GM18867 (cell line): ENCODE measurements at regions not wholly inside any gene's neighbourhood (a gene's known extent, or its start where the extent isn't known, plus 50 kb on each side); places are given as distances from the start of the nearest gene placed in this dataset.

Source experiments
- ATAC-seq: cut with Tn5 transposase; IDR thresholded peaks from one replicate; pipeline ENCODE4 v1.9.1; 2021; ENCODE audit warnings: mild to moderate bottlenecking, moderate library complexity; ENCODE audit not compliant: unreplicated experiment

DNA sequence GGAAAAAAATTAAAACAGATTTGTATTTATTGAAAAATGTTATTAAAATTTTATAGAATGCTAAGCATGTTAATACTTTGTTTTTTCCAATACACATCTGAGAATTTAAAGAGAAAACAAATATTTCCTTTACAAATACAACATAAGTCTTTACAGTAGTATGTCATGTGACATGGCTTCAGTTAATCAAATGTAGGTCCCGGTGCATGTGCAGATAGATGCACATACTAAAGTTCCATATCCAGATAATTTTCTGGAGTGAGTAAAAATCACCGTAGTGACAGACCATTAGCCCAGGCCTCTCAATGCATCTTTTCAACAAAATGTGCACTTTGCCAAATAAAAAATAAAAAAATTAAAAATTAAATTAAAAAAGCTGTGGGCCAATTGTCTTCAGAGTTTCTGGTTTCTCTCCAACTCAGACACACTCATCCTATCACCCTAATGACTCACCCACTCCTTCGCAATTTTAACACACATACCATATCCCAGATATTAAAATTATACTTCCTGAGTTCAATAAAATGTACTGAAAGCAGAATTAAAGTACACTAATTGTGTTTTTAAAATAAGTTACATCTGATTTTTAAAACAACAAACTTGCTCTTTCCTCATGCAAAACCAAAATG, 508.1 kb downstream of the NR2F1-AS1 start:
- no peak for ATAC-seq

DNA sequence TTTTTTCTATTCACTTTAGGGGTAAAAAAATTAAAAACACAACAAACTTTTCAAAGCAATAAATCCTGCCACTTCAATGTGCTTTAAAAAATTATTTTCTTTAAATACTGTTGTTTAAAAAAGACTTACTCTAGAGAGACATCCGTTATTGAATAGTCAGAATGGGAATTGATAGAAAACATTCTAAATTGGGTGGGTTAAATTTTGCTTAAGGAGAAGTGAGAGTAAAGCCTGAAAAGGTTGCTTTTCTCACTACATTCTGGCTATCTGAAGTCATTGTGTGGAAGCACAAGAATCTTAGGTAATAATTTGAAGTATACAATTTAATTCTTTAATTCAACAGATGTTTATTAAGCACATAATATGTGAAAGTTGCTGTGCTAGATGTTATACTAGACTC, 509.3 kb downstream of the NR2F1-AS1 start:
- ATAC-seq: peak; percentile 56

DNA sequence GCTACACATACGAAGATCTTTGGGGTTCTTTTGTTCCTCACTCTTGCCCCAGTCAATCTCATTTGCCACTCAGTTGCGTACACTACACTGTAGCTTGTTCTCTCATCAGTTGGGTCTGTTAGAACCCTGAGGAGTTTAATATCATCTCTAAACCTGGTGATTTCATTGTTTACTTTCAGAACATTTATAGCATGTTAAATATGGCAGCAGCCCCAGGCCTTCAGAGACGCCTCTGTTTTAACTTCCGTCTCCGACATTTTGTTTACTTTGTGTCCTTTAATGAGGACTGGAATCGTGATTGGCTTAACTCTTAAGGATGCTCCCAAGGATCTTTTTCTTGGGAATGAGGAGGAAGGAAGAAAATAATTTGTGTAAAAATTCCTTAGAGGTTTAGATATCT, 510.1 kb downstream of the NR2F1-AS1 start:
- no peak for ATAC-seq

DNA sequence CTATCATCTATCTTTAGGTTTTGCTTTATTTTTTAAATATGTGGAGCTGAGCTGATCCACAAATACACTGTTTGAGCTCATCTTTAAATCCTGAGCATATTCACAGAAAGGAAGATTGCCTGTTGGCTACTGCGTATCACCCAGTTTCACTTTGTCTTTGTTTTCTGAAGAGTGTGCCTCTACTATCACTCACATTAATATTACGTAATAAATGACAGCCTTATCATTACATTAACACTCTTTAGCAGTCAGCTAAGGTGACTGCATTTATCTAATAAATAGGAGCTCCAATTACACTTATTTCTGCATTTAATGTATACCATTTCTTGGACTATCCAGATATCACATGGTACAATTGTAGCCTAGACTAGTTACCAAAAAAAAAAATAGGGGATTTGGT, 511.7 kb downstream of the NR2F1-AS1 start:
- no peak for ATAC-seq

DNA sequence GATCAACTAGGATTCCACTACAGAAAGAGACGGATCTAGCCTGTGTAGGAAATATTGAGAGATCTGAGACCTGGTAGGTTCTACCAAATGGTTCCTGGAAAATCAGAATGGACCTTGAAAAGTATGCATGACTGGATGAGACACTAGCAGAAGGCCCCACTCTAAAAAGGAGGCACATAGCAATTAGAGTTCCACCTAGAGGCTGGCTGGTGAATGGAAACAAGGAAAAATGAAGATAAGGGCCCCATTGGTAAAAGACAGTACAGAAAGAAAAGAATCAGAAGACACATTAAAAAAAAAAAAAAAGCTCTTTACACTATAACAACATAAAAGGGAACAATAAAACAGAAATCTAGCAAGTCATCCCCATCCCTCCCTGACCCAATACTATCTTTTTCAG, 518.5 kb downstream of the NR2F1-AS1 start:
- ATAC-seq: peak; percentile 69

DNA sequence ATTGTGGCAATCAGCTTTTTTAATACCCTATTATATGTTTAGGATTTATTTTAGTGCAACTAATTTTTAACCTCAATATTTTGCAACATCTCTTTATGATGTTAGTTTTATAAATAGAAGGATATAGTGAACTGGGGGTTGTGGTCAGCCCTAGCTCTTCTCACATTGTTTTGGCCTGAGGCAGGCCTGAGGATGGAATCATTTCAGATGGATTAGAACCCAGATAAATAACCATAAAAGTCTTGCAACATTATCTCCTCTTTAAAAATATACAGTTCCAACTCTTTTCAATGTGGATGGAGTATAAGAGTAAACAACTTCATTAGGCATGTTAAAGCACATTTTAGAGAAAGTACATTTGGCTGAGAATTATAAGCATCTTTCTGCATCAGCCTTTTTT, 522.7 kb downstream of the NR2F1-AS1 start:
- no peak for ATAC-seq

DNA sequence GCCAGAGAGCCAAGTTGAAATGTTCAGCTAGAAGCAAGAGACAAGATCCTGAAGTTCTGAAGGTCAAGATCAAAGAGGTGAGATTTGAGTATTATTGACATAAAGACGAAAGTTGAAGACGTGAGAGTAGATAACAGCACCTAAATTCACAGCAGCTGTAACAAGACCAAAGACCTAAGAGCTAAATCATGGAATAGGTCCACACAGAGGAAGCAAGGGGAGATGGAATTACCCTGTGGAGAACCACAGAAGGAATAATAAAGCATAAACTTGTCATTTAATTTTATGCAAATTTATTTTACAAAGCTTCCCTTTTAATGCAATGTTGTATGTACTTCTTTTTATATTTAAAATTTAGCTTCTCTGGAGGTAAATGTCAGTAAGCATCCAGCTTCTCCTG, 523.7 kb downstream of the NR2F1-AS1 start:
- ATAC-seq: no peak

DNA sequence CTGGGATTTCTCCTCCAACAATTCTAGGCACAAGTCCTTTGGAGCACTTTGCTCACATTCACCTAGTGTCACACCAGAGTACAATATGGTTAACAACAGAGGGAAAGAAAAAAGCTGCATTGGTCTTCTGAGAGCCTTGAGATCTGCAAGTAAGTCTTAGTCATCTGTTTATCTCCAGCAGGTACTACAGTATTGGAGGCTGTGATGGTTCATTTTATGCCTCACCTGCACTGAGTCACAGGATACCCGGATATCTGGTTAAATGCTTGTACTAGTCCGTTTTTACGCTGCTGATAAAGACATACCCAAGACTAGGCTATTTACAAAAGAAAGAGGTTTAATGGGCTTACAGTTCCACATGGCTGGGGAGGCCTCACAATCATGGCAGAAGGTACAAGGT, 525.0 kb downstream of the NR2F1-AS1 start:
- no peak for ATAC-seq

DNA sequence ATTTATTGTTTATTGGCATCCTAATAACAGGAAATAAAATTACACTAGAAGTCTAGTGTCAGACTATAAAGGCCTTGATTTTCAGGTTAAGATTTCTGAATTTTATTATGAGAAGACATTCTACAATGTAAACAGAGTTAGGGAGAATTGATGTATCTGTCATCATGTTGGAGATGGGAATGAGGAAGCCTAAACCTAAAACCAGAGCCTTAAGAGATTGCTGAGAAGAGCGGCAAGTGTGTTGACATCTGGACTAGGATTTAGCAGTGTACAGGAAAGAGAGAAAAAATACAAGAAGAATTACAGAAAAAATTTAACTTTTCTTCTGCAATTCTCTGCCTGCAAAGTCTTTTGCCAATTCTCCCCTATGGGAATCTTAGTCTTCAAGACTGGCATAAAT, 525.5 kb downstream of the NR2F1-AS1 start:
- no peak for ATAC-seq

DNA sequence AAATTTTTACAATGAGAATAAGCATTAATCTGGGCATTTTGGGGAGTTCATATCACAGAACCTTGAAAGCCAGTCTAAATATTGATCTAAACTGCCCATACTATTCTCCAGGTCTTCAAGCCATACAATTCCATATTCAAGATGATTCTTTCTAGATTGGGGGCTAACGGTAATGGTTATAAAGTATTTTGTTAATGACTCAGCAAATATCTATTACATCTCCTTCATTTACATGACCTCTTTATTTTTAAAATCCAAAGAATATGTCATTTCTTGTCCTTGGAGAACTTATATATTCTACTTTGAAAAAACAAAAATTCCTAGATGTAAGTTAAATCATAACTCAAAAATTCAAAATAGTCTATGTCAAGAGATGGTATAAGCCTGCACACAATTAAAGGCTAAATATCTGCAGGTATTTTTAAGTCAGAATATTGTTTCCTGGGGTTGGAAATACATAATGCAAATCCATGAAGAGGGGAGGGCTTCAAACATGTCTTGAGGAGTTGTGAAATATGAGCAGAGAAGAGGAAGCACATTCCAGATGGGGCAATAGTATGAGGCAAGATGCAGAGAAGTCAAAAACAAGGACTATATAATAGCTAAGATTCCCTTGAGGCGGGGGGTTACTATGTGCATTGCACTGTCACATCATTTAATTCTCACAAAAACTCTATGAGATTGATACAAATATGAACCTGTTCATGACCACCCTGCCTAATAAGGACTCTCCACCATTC, 526.4 kb downstream of the NR2F1-AS1 start:
- ATAC-seq: no peak

DNA sequence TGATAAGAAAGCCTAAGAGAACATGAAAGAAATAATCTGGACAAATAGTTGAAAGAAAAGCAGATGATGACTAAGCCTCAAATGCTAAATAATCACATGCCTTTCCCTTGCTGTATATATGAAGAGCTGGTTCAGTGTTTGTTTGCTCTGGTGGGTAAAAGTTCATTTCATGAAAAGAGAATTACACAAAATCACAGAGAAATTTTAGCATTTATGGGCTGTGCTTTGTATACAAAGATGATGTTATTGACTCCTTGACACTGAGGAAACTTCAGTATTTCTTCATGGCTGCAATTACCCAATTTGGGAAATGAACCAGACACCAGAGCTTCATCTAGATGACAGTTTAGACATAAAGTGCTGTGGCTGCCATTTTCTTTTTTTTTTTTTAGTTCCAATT, 527.2 kb downstream of the NR2F1-AS1 start:
- ATAC-seq: no peak

DNA sequence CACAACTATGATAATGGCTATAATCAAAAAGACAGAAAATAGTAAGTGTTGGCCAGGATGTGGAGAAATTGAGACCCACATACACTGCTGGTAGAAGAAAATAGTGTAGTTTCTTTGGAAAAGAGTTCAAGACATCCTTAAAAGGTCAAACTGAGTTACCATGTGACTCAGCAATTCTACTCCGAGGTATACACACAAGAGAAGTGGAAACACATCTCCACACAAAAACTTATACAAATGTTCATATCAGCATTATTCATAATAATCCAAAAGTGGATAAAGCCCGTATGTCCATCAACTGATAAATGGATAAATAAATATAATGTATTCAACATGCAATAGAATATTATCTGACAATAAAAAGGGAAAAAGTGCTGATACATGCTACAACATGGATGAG, 532.2 kb downstream of the NR2F1-AS1 start:
- ATAC-seq: no peak

DNA sequence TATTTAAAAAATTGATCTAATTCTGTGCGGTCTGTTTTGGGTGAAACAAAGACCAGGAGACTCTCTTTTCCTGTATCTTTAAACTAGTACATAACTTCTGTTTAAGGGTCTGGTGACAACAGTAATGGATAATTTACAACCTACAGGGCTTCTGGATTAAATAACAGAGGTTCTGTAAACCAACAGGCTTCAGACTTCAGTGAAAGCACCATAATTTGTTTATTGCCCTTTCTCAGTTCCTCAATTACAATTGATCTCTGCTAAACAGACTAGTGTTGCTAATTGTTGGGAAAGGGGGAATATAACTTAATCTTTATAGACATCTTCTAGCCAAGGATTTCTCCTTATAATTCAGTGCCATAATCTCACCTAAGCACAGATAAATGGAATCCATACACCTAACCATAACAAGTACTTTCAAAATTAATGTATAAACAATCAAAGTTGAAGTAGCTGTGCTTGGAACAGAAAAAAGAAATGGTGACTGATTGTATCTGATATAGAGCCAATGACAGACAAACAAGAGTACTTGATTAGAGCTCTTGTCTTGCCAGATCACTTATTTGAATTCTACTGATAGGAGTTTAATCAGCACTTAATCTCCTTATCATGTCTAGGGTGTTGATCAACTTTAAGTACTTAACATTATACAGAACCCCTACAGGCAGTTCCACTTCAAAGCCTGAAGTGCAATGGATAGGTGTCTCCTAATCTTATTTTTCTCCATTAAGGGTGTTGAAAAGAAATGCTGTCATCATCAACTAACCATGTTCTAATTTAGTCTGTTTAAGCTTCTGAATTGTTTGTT, 536.0 kb downstream of the NR2F1-AS1 start:
- ATAC-seq: peak; percentile 77

DNA sequence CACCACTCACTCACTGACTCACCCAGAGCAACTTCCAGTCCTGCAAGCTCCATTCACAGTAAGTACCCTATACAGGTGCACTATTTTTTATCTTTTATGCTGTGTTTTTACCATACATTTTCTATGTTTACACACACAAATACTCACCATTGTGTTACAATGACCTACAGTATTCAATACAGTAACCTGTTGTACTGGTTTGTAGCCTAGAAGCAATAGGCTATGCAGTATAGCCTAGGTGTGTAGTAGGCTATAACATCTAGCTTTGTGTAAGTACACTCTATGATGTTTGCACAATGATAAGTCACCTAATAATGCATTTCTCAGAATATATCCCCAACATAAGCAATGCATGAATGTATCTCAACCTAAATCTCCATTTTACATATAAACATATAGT, 541.1 kb downstream of the NR2F1-AS1 start:
- ATAC-seq: no peak

DNA sequence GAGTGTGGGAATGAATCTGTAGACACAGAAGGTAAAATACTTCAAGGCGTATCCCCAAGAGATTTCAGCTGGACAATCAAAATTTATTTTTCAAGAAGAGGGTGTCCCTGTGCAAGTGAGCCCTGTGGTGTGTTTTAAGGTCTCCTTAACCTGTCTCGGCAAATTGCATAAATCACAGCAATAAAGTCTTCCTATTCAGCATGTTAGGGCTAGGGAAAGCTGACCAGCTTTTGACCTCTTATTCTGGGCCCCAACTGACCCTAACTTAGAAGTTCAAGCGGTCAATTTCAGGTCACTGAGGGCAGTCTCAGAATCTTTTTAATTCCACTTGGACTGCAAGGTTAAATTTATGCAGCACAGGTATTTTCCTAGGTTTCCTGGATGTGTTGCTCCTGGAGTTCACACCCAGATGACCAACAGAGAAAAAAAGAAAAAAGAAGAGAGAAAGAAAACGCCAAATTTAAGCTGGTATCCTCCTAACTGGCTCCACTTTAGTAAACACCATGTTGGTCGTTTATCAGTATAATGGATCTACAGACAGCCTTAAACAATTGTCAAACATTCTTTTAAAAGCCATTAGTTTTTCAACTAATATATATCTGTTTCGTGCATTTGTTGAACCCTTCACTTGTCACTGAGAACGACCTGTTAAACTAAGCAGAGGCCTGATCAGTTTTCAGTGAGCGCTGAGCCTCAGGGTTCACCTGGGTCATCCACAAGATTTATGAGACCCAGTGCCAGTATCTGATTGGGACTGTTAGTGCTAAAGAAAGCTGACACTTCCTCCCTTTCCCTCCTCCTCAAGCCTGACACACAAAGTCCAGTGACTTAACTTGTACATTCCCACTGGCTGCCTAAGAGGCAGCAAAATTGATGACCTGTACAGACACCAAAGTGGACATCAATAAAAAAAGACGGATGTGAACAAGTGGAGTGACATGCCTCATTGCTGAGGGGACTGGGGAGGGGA, 546.1 kb downstream of the NR2F1-AS1 start:
- ATAC-seq: no peak

DNA sequence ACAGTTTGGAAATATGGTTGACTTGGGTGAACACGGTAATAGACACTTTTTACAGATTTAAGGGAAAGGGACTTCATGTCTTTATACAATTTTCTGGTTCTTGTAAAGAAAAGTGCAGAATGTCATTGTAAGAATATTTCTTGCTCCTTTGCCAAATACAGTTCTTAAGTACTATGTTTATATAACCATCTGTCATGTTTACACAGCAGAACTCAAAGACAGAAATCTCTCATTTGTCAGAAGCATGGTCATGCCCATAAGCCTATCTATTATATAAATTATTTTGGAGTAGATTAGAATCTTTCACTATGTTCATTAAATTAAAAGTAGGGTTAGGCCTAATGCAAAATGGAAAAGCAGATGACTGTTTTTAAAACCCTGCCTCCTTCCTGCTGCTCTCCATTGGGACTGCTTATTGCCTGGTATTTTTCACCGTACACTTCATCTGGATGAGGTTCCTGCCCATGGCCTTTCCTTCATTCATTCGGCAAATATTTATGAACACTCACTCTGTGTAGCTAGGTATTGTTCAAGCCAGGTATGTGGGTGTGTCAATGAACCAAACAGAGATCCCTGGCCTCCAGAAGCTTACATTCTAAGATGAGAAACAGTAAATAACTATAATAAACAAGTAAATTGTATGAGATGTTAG, 558.1 kb downstream of the NR2F1-AS1 start:
- ATAC-seq: no peak

DNA sequence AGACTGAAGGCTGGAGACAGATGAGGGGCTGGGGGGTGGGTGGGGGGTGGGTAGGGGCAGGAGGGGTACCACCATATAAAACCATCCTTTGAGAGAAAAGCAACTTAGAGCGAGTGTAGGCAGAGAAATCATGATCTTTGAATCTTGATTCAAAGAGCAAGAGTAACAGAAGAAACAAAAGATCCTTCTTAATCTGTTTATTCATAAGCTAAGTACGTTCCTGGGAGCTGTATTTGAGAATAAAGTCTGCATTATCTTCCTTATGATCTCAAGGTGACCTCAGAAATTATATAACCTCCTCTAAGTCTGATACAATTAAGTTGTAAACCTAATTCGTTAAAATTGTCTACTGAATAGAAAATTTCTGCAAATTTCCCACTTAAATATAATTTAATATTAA, 558.8 kb downstream of the NR2F1-AS1 start:
- ATAC-seq: no peak

DNA sequence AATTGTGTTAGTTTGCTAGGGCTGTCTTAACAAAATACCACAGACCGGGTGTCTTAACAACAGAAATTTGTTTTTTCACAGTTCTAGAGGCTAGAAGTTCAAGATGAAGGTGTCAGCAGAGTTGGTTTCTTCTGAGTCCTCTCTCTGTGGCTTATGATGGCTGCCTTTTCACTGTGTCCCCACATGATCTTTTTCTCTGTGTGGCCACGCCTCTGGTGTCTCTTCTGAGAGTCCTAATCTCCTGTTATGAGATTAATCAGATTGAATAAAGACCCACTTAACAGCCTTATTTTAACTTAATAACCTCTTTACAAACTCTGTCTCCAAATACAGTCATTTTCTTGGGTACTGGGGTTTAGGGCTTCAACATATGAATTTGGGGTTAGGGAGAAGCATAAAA, 561.1 kb downstream of the NR2F1-AS1 start:
- no peak for ATAC-seq

DNA sequence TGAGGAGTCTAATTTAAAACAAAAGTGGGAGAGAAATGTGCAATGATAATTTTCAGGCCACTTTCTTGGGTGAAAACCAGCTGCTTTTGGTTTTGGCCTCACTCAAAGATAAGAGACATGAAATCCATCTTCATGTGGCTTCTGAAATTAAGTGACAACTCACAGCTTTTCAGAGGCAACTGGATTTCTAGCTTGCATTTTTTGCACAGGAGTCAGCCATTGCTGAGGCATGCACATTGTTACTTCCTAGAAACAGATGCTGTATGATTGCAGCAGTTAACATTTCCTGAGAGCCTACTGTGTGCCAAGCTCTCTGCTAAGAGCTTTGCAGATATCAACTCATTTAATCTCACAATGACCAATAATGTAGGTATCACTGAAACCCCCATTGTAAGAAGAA, 562.6 kb downstream of the NR2F1-AS1 start:
- no peak for ATAC-seq

DNA sequence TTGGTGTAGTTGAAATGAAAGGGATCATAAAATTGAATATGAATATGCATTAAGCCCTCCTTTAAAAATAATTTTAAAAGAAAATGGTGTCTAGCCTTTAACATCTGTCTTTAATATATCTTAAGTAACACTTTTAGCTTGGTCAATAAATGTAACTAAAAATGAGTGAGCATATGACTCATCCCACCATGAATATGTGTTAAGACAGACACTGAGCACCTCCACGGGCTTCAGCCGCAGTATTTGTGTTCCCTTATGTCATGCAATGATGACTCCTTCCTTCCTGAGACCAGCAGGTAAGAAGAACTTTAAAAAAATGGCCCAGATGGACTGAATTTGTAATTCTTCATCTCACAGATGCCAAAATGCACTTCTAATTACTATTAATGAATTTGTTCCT, 563.2 kb downstream of the NR2F1-AS1 start:
- ATAC-seq: peak; percentile 42
